ENCODE measurements at regions not wholly inside any gene's neighbourhood (a gene's known extent, or its start where the extent isn't known, plus 50 kb on each side); places are given as distances from the start of the nearest gene placed in this dataset.
"Not testable (repeated sequence)": the region's sequence is repeated elsewhere in the genome, so short reads cannot be mapped to it uniquely, and the experiment has no call there.

DNA sequence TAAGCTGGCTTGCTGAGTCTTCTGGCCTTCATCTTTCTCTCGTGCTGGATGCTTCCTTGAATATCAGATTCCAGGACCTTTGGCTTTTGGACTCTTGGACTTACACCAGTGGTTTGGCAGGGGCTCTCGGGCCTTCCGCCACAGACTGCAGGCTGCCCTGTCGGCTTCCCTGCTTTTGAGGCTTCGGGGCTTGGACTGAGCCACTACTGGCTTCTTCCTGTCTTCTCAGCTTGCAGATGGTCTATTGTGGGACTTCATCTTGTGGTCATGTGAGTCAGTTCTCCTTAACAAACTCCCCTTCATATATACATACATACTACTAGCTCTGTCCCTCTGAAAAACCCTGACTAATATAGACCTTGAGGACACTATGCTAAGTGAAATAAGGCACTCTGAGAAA, 78.3 kb upstream of the SSBP2 start:
- no peak for DNase-seq (ENCODE audit: low read depth in 2 of 2)

GRCh38 chr5:81827500-81827899, 76.6 kb upstream of the SSBP2 start:
- no peak for DNase-seq (ENCODE audit: low read depth in 2 of 2)

GRCh38 chr5:81826128-81826527, 75.2 kb upstream of the SSBP2 start:
- DNase-seq (ENCODE audit: low read depth in 2 of 2): no peak

DNA sequence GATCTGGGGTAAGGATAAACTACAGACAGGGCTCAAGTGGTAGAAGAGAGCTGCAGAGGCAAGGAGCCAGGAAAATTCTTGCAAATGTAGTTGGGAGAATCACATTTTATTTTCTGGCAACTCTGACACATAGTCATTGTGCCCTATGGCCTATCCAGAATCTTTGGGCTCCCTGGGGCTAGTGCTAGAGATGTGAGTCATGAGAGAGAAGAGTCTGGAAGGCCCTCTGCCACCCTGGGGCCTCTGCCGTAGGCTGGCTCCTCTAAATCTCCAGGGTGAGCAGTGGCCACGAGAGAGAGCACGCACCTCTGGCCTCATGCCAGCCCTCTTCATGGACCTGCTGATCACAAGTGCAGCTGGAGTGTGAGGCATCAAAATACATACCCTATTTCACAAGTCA, 74.3 kb upstream of the SSBP2 start:
- DNase-seq (ENCODE audit: low read depth in 2 of 2): no peak

- not testable (repeated sequence) for DNase-seq (ENCODE audit: low read depth in 2 of 2)
Observed at GRCh38 chr5:81823736-81824135, 72.8 kb upstream of the SSBP2 start.

DNA sequence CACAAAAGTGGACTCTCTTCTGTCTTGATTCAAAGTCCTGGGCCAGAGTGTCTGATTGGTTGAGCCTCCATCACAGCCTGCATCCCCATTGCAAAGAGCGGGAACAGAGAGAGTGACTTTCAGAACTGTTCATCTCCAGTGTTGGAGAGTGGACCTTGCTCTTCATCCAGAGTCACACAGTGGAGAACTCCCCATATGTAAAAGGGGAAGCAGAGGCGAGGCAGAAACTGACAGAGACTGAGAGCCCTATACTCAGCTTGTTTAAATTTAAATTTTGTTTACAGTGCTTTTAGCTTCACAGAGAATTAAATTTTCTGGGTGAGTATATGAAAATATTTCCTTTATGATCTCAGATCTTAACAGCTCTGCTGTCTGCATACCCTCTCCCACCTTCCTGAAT, 70.0 kb upstream of the SSBP2 start:
- DNase-seq (ENCODE audit: low read depth in 2 of 2): no peak

- DNase-seq (ENCODE audit: low read depth in 2 of 2): no peak
Observed at GRCh38 chr5:81820318-81820636, 69.4 kb upstream of the SSBP2 start.

DNA sequence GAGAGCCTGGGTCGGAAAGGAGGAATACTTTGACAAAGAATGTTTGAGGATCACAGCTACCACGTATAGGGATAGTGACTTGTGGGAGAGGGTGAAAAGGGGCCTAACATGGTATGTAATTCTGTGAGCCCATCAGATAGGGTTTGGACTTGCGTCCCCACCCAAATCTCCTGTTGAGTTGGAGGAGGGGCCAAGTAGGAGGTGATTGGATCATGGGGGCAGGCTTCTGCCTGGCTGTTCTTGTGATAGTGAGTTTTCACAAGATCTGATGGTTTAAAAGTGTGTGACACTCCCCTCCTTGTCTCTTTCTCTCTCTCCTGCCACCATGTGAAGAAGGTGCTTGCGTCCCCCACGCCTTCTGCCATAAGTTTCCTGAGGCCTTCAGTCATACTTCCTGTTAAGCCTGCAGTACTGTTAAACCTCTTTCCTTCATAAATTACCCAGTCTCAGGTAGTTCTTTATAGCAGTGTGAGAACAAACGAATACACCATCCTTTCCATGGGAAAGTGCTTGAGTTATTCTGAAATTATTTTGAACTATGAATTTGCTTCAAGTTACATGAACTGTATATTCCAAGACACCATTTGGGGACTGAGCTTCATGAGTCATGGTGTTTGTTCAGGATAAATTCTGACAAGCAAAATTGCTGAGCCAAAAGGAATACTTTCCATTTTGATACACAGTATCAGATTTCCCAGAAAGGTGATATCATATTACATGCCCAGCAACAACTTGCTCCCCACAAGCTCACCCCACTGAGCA, 68.8 kb upstream of the SSBP2 start:
- no peak for DNase-seq (ENCODE audit: low read depth in 2 of 2)

- no peak for DNase-seq (ENCODE audit: low read depth in 2 of 2)
Observed at GRCh38 chr5:81817980-81818379, 67.1 kb upstream of the SSBP2 start.

GRCh38 chr5:81817086-81817485, 66.2 kb upstream of the SSBP2 start:
- DNase-seq (ENCODE audit: low read depth in 2 of 2): no peak

GRCh38 chr5:81815321-81815720, 64.4 kb upstream of the SSBP2 start:
- no peak for DNase-seq (ENCODE audit: low read depth in 2 of 2)

GRCh38 chr5:81808106-81808505, 57.2 kb upstream of the SSBP2 start:
- DNase-seq (ENCODE audit: low read depth in 2 of 2): no peak

- no peak for DNase-seq (ENCODE audit: low read depth in 2 of 2)
Observed at GRCh38 chr5:81805086-81805485, 54.2 kb upstream of the SSBP2 start.

- no peak for DNase-seq (ENCODE audit: low read depth in 2 of 2)
Observed at GRCh38 chr5:81803812-81804211, 52.9 kb upstream of the SSBP2 start.

DNA sequence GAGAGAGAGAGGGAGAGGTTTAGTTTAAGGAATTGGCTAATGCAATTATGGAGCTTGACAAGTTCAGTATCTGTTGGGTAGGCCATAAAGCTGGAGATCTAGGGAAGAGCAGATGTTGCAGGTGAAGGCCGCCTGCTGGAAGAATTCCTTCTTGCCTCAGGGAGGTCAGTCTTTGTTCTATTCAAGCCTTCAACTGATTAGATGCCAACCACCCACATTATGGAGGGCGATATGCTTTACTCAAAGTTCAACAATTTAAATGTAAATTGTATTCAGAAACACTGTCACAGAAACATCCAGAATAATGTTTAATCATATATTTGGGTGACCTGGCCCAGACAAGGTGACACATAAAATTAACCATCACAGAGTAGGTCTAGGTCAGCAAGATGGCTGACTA, 51.7 kb upstream of the SSBP2 start:
- DNase-seq (ENCODE audit: low read depth in 2 of 2): no peak

- no peak for DNase-seq (ENCODE audit: low read depth in 2 of 2)
Observed at GRCh38 chr5:81802020-81802419, 51.1 kb upstream of the SSBP2 start.

DNA sequence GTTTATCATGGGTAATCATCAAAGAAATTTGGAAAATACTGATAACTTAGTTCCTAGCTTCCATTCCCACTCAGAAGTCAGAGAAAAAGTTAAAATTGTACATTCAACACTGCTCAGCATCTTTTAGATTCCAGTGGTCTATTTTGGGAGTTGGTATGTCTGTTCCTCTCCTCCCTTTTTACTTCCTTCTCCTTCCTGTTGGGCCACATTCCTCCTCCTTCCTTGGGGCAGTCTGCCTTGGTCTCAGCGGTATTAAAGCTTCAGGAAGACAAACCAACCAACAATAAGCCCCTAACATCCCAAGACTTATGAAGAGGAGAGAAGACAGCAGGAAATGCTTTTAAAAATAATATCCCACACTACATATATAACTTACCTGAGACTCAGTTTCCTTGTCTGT, 49.9 kb upstream of the SSBP2 start:
- DNase-seq (ENCODE audit: low read depth in 2 of 2): no peak

Measured in stimulated activated CD8-positive, alpha-beta memory T cell treated with anti-CD3 and anti-CD28 coated beads, Interleukin-2, amount 100 ng/mL, for 48 hours (primary cell).